SH-SY5Y (cell line): ENCODE measurements at regions not wholly inside any gene's neighbourhood (a gene's known extent, or its start where the extent isn't known, plus 50 kb on each side); places are given as distances from the start of the nearest gene placed in this dataset.

ENCODE experiments used
- GATA2 ChIP-seq: IDR thresholded peaks from 2 replicates; pipeline ENCODE4 v1.6.1; 2011; ENCODE audit warnings: mild to moderate bottlenecking, low read depth, low read length
- GATA3 ChIP-seq: IDR thresholded peaks from 2 replicates; pipeline ENCODE4 v1.6.1; 2011; ENCODE audit warnings: low read depth, mild to moderate bottlenecking, low read length, moderate library complexity

GRCh38 chr10:108496106-108496505, 1331.6 kb upstream of the SORCS1 start:
- TF ChIP-seq GATA3 (no peak), GATA2 (no peak)
